H1 (cell line): ENCODE measurements at regions not wholly inside any gene's neighbourhood (a gene's known extent, or its start where the extent isn't known, plus 50 kb on each side); places are given as distances from the start of the nearest gene placed in this dataset.

ENCODE experiments used
- CTCF ChIA-PET: fragments of 300-600 bp; sonication (Branson Sonifier 250); formaldehyde crosslinking; loops from one replicate; lab custom pipeline; 2021; ENCODE audit not compliant: partially characterized antibody; lab: Charles Lee
- POLR2A ChIA-PET: fragments of 300-600 bp; sonication (Branson Sonifier 250); formaldehyde crosslinking; loops from one replicate; lab custom pipeline; 2021; ENCODE audit warnings: inconsistent platforms; ENCODE audit not compliant: partially characterized antibody; lab: Charles Lee
- DNase-seq, 2 experiments: peaks; one replicate each; pipeline versions ENCODE4 v3.0.0 to v3.0.0-alpha.2; 2010 to 2022; ENCODE audit warnings: low spot score in 2 of 2, low read depth in 1 of 2, mixed read lengths in 1 of 2
- FAIRE-seq: peaks from 2 replicates; lab custom pipeline; 2011; peaks lifted over from hg19 to GRCh38; lab: Jason Lieb, UNC
- H2AFZ ChIP-seq: 2 replicates; pipeline ENCODE4 v1.8.1; 2012; ENCODE audit warnings: low read length, inconsistent platforms
- H2AK5ac ChIP-seq: 2 replicates; pipeline ENCODE4 v1.6.1; 2013; ENCODE audit warnings: low read depth, low read length
- H2BK120ac ChIP-seq: replicated peaks from 2 replicates; pipeline ENCODE3; 2013; ENCODE audit warnings: low read depth, low read length, inconsistent platforms
- H2BK12ac ChIP-seq: 2 replicates; pipeline ENCODE4 v1.6.1; 2013; ENCODE audit warnings: low read depth, low read length
- H2BK15ac ChIP-seq: 2 replicates; pipeline ENCODE4 v1.6.1; 2013; ENCODE audit warnings: low read length
- H2BK20ac ChIP-seq: 2 replicates; pipeline ENCODE4 v1.6.1; 2013; ENCODE audit warnings: low read length
- H2BK5ac ChIP-seq: 2 replicates; pipeline ENCODE4 v1.6.1; 2013; ENCODE audit warnings: low read depth, low read length
- H3K14ac ChIP-seq: 2 replicates; pipeline ENCODE4 v1.6.1; 2013; ENCODE audit warnings: inconsistent platforms; ENCODE audit not compliant: insufficient read length
- H3K18ac ChIP-seq: 2 replicates; pipeline ENCODE4 v1.6.1; 2013; ENCODE audit warnings: low read length; ENCODE audit errors: extremely low read depth
- H3K23ac ChIP-seq: 2 replicates; pipeline ENCODE4 v1.6.1; 2013; ENCODE audit warnings: inconsistent platforms; ENCODE audit not compliant: insufficient read length
- H3K23me2 ChIP-seq: 2 replicates; pipeline ENCODE4 v1.6.1; 2013; ENCODE audit warnings: low read depth, low read length
- H3K27ac ChIP-seq: 2 replicates; pipeline ENCODE4 v1.6.1; 2011; ENCODE audit warnings: low read depth, low read length, inconsistent platforms
- H3K27me3 ChIP-seq, 4 experiments: replicated peaks in 1 of 4; 1 replicate in 1 of 4; 2 replicates in 3 of 4; pipeline versions ENCODE4 v1.6.1 to v1.8.1; 2011 to 2013; ENCODE audit warnings: low read length in 3 of 4, mild to moderate bottlenecking in 3 of 4, inconsistent platforms in 2 of 4, mixed read lengths in 2 of 4, moderate library complexity in 1 of 4; ENCODE audit not compliant: control insufficient read depth in 3 of 4, insufficient read depth in 3 of 4; ENCODE audit errors: extremely low read depth in 1 of 4
- H3K36me3 ChIP-seq, 4 experiments: 2 replicates each; pipeline versions ENCODE4 v1.6.1 to v1.8.1; 2011 to 2013; ENCODE audit warnings: mild to moderate bottlenecking in 4 of 4, low read length in 3 of 4, moderate library complexity in 2 of 4, control low read depth in 1 of 4, inconsistent platforms in 1 of 4; ENCODE audit not compliant: insufficient read depth in 4 of 4, control insufficient read depth in 2 of 4
- H3K4ac ChIP-seq: replicated peaks from 2 replicates; pipeline ENCODE3; 2013; ENCODE audit warnings: low read length, low read depth, mixed read lengths, inconsistent platforms; ENCODE audit not compliant: insufficient read length
- H3K4me1 ChIP-seq, 4 experiments: replicated peaks in 1 of 4; 1 replicate in 1 of 4; 2 replicates in 3 of 4; pipeline versions ENCODE4 v1.6.1 to v1.8.1; 2011 to 2013; ENCODE audit warnings: low read length in 3 of 4, inconsistent platforms in 2 of 4, mixed read lengths in 1 of 4; ENCODE audit not compliant: insufficient read depth in 4 of 4, control insufficient read depth in 3 of 4
- H3K4me2 ChIP-seq, 2 experiments: 2 replicates each; pipeline versions ENCODE4 v1.6.1 to v1.8.1; 2011 to 2013; ENCODE audit warnings: low read depth in 2 of 2, low read length in 2 of 2, control low read depth in 1 of 2, inconsistent platforms in 1 of 2, mild to moderate bottlenecking in 1 of 2; ENCODE audit not compliant: insufficient read depth in 1 of 2
- H3K4me3 ChIP-seq, 4 experiments: fragments of 200-600, 300-600 bp in 1 of 4; sonication (generic), shearing (Covaris generic), sonication (Bioruptor Twin) in 1 of 4; 2 replicates each; pipeline versions ENCODE4 v1.5.1 to v1.8.1; 2011 to 2016; ENCODE audit warnings: low read length in 4 of 4, low read depth in 3 of 4, control low read depth in 2 of 4, inconsistent platforms in 2 of 4, mild to moderate bottlenecking in 2 of 4, mixed read lengths in 1 of 4, moderate library complexity in 1 of 4; ENCODE audit not compliant: insufficient read depth in 2 of 4; ENCODE audit errors: extremely low read depth in 1 of 4
- H3K56ac ChIP-seq: replicated peaks from 2 replicates; pipeline ENCODE3; 2013; ENCODE audit warnings: low read depth, mild to moderate bottlenecking, mixed read lengths, low read length, inconsistent platforms; ENCODE audit not compliant: insufficient read length
- H3K79me1 ChIP-seq: 2 replicates; pipeline ENCODE4 v1.6.1; 2013; ENCODE audit warnings: low read depth, low read length, control low read depth
- H3K79me2 ChIP-seq, 2 experiments: 2 replicates each; pipeline versions ENCODE4 v1.6.1 to v1.8.1; 2012 to 2013; ENCODE audit warnings: low read length in 2 of 2, mild to moderate bottlenecking in 2 of 2, inconsistent platforms in 1 of 2; ENCODE audit not compliant: insufficient read depth in 2 of 2, control insufficient read depth in 1 of 2
- H3K9ac ChIP-seq, 4 experiments: replicated peaks in 1 of 4; 1 replicate in 1 of 4; 2 replicates in 3 of 4; pipeline versions ENCODE4 v1.6.1 to v1.8.1; 2011 to 2013; ENCODE audit warnings: low read depth in 3 of 4, low read length in 3 of 4, control low read depth in 2 of 4, mild to moderate bottlenecking in 2 of 4, moderate library complexity in 2 of 4, inconsistent platforms in 1 of 4; ENCODE audit errors: extremely low read depth in 1 of 4
- H3K9me3 ChIP-seq, 2 experiments: 2 replicates each; pipeline versions ENCODE4 v1.6.1 to v1.8.1; 2012 to 2013; ENCODE audit warnings: mild to moderate bottlenecking in 2 of 2, moderate library complexity in 2 of 2, control low read depth in 1 of 2, inconsistent platforms in 1 of 2, low read depth in 1 of 2, low read length in 1 of 2, mixed read lengths in 1 of 2; ENCODE audit not compliant: insufficient read depth in 2 of 2
- H4K20me1 ChIP-seq, 2 experiments: replicated peaks in 1 of 2; 2 replicates each; pipeline versions ENCODE3 to v1.8.1; 2011 to 2013; ENCODE audit warnings: inconsistent platforms in 2 of 2, low read length in 2 of 2, mild to moderate bottlenecking in 1 of 2; ENCODE audit not compliant: insufficient read depth in 2 of 2, control insufficient read depth in 1 of 2
- H4K5ac ChIP-seq: 2 replicates; pipeline ENCODE4 v1.6.1; 2013; ENCODE audit warnings: low read length, low read depth, mixed read lengths, inconsistent platforms; ENCODE audit not compliant: insufficient read length
- H4K8ac ChIP-seq: 2 replicates; pipeline ENCODE4 v1.8.0; 2013; ENCODE audit warnings: mild to moderate bottlenecking, moderate library complexity, low read length, inconsistent platforms; ENCODE audit not compliant: insufficient read depth; ENCODE audit errors: extremely low read depth
- H4K91ac ChIP-seq: replicated peaks from 2 replicates; pipeline ENCODE3; 2013; ENCODE audit warnings: low read length, mixed read lengths, inconsistent platforms; ENCODE audit not compliant: insufficient read length
- BCL11A ChIP-seq, 2 experiments: IDR thresholded peaks; one replicate each; pipeline ENCODE4 v1.6.1; 2011; ENCODE audit warnings: low read depth in 2 of 2, low read length in 2 of 2, mild to moderate bottlenecking in 2 of 2
- CREB1 ChIP-seq: IDR thresholded peaks from 2 replicates; pipeline ENCODE4 v1.6.1; 2012; ENCODE audit warnings: inconsistent platforms
- CTCF ChIP-seq, 3 experiments: IDR thresholded peaks; 1 replicate in 2 of 3; 2 replicates in 1 of 3; pipeline versions ENCODE4 v1.5.1 to v1.6.1; 2011; ENCODE audit warnings: low read length in 3 of 3, mild to moderate bottlenecking in 3 of 3, inconsistent platforms in 2 of 3, low read depth in 1 of 3, moderate library complexity in 1 of 3; ENCODE audit not compliant: insufficient read depth in 1 of 3; ENCODE audit errors: control extremely low read depth in 1 of 3
- EGR1 ChIP-seq: IDR thresholded peaks from 2 replicates; pipeline ENCODE4 v1.6.1; 2011; ENCODE audit warnings: low read depth, low read length, borderline replicate concordance
- NRF1 ChIP-seq: IDR thresholded peaks from 2 replicates; pipeline ENCODE4 v1.6.1; 2011; ENCODE audit warnings: mild to moderate bottlenecking, low read depth, low read length, improper control_type of control experiment
- RAD21 ChIP-seq, 2 experiments: IDR thresholded peaks in 1 of 2; conservative IDR thresholded peaks in 1 of 2; 2 replicates each; pipeline ENCODE4 v1.6.1; 2011; ENCODE audit warnings: low read depth in 2 of 2, low read length in 2 of 2, improper control_type of control experiment in 1 of 2, inconsistent platforms in 1 of 2, mild to moderate bottlenecking in 1 of 2, moderate library complexity in 1 of 2
- RNF2 ChIP-seq: fragments of 200-900, 300-1000 bp; sonication (generic); IDR thresholded peaks from 2 replicates; pipeline ENCODE4 v1.7.1; 2016; ENCODE audit warnings: borderline replicate concordance, low read depth, mild to moderate bottlenecking, antibody characterized with exemption, low read length; ENCODE audit not compliant: poor library complexity, severe bottlenecking; ENCODE audit errors: missing control alignments
- ZNF274 ChIP-seq: IDR thresholded peaks from 2 replicates; pipeline ENCODE4 v1.7.0; 2012; ENCODE audit warnings: low read length, borderline replicate concordance; ENCODE audit errors: extremely low read depth
- WGBS, 2 experiments: shearing (Covaris generic) in 1 of 2; methylation state at CpG; one replicate each; pipeline versions ENCODE4 v1.1.6 to v1.1.7; 2013 to 2015; ENCODE audit warnings: low lambda C conversion rate in 2 of 2, mixed read lengths in 2 of 2, inconsistent platforms in 1 of 2, low coverage in 1 of 2, missing lambda C conversion rate in 1 of 2; ENCODE audit not compliant: insufficient replicate concordance in 2 of 2, insufficient coverage in 1 of 2, insufficient read length in 1 of 2; ENCODE audit errors: extremely low coverage in 1 of 2, missing lambda C conversion rate in 1 of 2; 5-methylcytosine and 5-hydroxymethylcytosine counted together

GRCh38 chr4:37188100-37188499 is 56.4 kb upstream of the NWD2 start:
- H3K4me2 ChIP-seq: no peak overlapping the region
- H3K27ac ChIP-seq: no peak overlapping the region
- H3K36me3 ChIP-seq: no peaks in the 10 kb centered on the region
- CTCF ChIA-PET: interaction anchor here (0.7 to 3.0 kb wide), 33 partner anchors 9 to 887 kb away, joined by 3 to 53 read pairs (median 4); partner anchors contain the start of gene NWD2
- POLR2A ChIA-PET: no interaction called here
- no peaks in the 10 kb centered on the region for H3K79me1 ChIP-seq
- WGBS, 2 experiments: 71% methylated on average over 10 of the region's 10 CpGs; no CpG with 5 or more reads in 1 of the 2 experiments
- no peak overlapping the region for H2BK15ac ChIP-seq
- H3K4me3 ChIP-seq: no peak overlapping the region
- no peaks in the 10 kb centered on the region for H4K20me1 ChIP-seq
- H4K5ac ChIP-seq: no peak overlapping the region
- H3K9me3 ChIP-seq: no peaks in the 10 kb centered on the region
- no peaks in the 10 kb centered on the region for H3K79me2 ChIP-seq
- H3K4me1 ChIP-seq: no peaks in the 10 kb centered on the region
- no peak overlapping the region for H4K91ac ChIP-seq
- FAIRE-seq: no peak
- no peak overlapping the region for H2BK5ac ChIP-seq
- no peak overlapping the region for H4K8ac ChIP-seq
- H3K23me2 ChIP-seq: no peaks in the 10 kb centered on the region
- H3K23ac ChIP-seq: no peak overlapping the region
- peak; percentile 9 to 75 for DNase-seq
- H2AK5ac ChIP-seq: no peak overlapping the region
- no peak overlapping the region for H3K4ac ChIP-seq
- no peak overlapping the region for H3K14ac ChIP-seq
- H3K9ac ChIP-seq: no peak overlapping the region
- no peak overlapping the region for H2BK12ac ChIP-seq
- H2BK20ac ChIP-seq: no peak overlapping the region
- H3K18ac ChIP-seq: no peak overlapping the region
- TF ChIP-seq NRF1: no peak
- no peak for TF ChIP-seq EGR1
- TF ChIP-seq RAD21 (IDR thresholded peaks at IDR 0.05 in 1 of 2, conservative IDR thresholded peaks at IDR 0.05 in 1 of 2; ENCODE audit: low read depth in 2 of 2, low read length in 2 of 2): peak; percentile 39 to 43
- TF ChIP-seq RNF2: no peak
- TF ChIP-seq BCL11A (IDR thresholded peaks at IDR 0.05; ENCODE audit: low read depth in 2 of 2, low read length in 2 of 2): no peak
- TF ChIP-seq ZNF274: no peak
- no peak for TF ChIP-seq CREB1
- peak; percentile 48 to 76 (median 50) for TF ChIP-seq CTCF (IDR thresholded peaks at IDR 0.05; ENCODE audit: control extremely low read depth in 1 of 3, insufficient read depth in 1 of 3, low read depth in 1 of 3, low read length in 3 of 3)
- no peak overlapping the region for H3K56ac ChIP-seq
- H2BK120ac ChIP-seq: no peak overlapping the region
- no peak overlapping the region for H2AFZ ChIP-seq
- no peaks in the 10 kb centered on the region for H3K27me3 ChIP-seq
